ENCODE measurements at regions not wholly inside any gene's neighbourhood (a gene's known extent, or its start where the extent isn't known, plus 50 kb on each side); places are given as distances from the start of the nearest gene placed in this dataset.

GRCh38 chr1:213643360-213643759 lies 344.4 kb upstream of the PROX1 start:
- TF ChIP-seq POLR2A (IDR thresholded peaks at IDR 0.05) (no peak), CTCF (IDR thresholded peaks at IDR 0.05 in 8 of 11, conservative IDR thresholded peaks at IDR 0.05 in 3 of 11) (no peak), POLR2AphosphoS5 (IDR thresholded peaks at IDR 0.05) (no peak)
